MCF 10A (cell line): ENCODE measurements at regions not wholly inside any gene's neighbourhood (a gene's known extent, or its start where the extent isn't known, plus 50 kb on each side); places are given as distances from the start of the nearest gene placed in this dataset.
"Not testable (repeated sequence)": the region's sequence is repeated elsewhere in the genome, so short reads cannot be mapped to it uniquely, and the experiment has no call there.

ENCODE experiments used
- BruUV-seq: library from RNA; stranded (reverse); fragments of 400-500 nt; replicated peaks from 2 replicates; lab custom pipeline; 2021; lab: Mats Ljungman, UMichigan
- CTCF ChIA-PET: fragments of 300-600 bp; sonication (Branson Sonifier 250); formaldehyde crosslinking; extraction: SDS; loops from one replicate; lab custom pipeline; 2021; ENCODE audit warnings: antibody characterized with exemption, inconsistent platforms; lab: Yijun Ruan, JAX
- POLR2A ChIA-PET: fragments of 300-600, 350-650 bp; sonication (Branson Sonifier 250); formaldehyde crosslinking; extraction: SDS; loops from one replicate; lab custom pipeline; 2020; ENCODE audit warnings: antibody characterized with exemption, inconsistent platforms; lab: Yijun Ruan, JAX
- DNase-seq: peaks from one replicate; pipeline ENCODE4 v3.0.0-alpha.2; 2018; ENCODE audit not compliant: unreplicated experiment
- H3K27ac Mint-ChIP-seq: one replicate; pipeline ENCODE4 v1.8.0; 2022; ENCODE audit warnings: mild to moderate bottlenecking, low read depth, mixed read lengths; ENCODE audit not compliant: unreplicated experiment
- H3K27me3 Mint-ChIP-seq: one replicate; pipeline ENCODE4 v1.8.0; 2022; ENCODE audit warnings: mixed read lengths; ENCODE audit not compliant: insufficient read depth, unreplicated experiment
- H3K36me3 Mint-ChIP-seq: one replicate; pipeline ENCODE4 v1.8.0; 2022; ENCODE audit warnings: mild to moderate bottlenecking, moderate library complexity, mixed read lengths; ENCODE audit not compliant: insufficient read depth, unreplicated experiment
- H3K4me1 Mint-ChIP-seq: one replicate; pipeline ENCODE4 v1.8.0; 2022; ENCODE audit warnings: mixed read lengths; ENCODE audit not compliant: insufficient read depth, unreplicated experiment
- H3K4me3 Mint-ChIP-seq: one replicate; pipeline ENCODE4 v1.8.0; 2022; ENCODE audit warnings: mild to moderate bottlenecking, moderate library complexity, mixed read lengths; ENCODE audit not compliant: unreplicated experiment
- H3K9me3 Mint-ChIP-seq: one replicate; pipeline ENCODE4 v1.8.0; 2022; ENCODE audit warnings: mixed read lengths; ENCODE audit not compliant: unreplicated experiment
- intact Hi-C: fragments of 100-400 bp; cut with micrococcal nuclease; formaldehyde crosslinking; loops from 2 replicates; pipeline ENCODE4 v1.14.1; 2022
- TF ChIP-seq, protein P1 (sequence below): fragments of 200-600 bp; IDR thresholded peaks from one replicate; pipeline ENCODE4 v1.8.0; 2022; ENCODE audit warnings: antibody characterized with exemption, mild to moderate bottlenecking; ENCODE audit not compliant: unreplicated experiment

DNA sequence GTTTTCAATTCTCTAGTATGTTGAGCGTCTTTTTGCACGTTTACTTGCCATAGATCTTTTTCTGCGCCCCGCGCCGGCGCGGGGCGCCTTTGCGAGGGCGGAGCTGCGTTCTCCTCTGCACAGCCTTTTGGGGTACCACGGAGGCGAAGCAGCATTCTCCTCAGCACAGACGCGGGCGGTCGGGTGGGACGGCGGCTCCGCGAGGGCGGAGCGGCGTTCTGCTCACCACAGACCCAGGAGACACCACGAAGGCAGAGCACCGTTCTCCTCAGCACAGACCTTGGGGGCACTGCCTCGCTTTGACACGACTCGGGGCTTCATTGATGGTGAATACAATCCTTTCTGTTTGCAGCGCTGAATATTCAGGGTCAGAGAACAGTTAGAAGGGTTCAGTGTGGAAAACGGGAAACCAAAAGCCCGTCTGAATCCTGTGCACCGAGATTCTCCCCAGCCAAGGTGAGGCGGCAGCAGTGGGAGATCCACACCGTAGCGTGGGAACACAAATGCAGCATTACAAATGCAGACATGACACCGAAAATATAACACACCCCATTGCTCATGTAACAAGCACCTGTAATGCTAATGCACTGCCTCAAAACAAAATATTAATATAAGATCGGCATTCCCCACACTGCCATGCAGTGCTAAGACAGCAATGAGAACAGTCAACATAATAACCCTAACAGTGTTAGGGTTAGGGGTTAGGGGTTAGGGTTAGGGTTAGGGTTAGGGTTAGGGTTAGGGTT is 190.7 kb upstream of the VIPR2 start:
- BruUV-seq, H3K36me3 Mint-ChIP-seq, DNase-seq, H3K4me3 Mint-ChIP-seq, H3K4me1 Mint-ChIP-seq, POLR2A ChIA-PET, intact Hi-C loops, H3K27me3 Mint-ChIP-seq, H3K27ac Mint-ChIP-seq, H3K9me3 Mint-ChIP-seq, CTCF ChIA-PET: not testable (repeated sequence)

GRCh38 chr7:159332854-159333479 is 188.3 kb upstream of the VIPR2 start:
- POLR2A ChIA-PET, BruUV-seq, H3K4me1 Mint-ChIP-seq, DNase-seq, H3K27ac Mint-ChIP-seq, H3K27me3 Mint-ChIP-seq, CTCF ChIA-PET, H3K4me3 Mint-ChIP-seq, intact Hi-C loops, H3K36me3 Mint-ChIP-seq, H3K9me3 Mint-ChIP-seq: not testable (repeated sequence)

DNA sequence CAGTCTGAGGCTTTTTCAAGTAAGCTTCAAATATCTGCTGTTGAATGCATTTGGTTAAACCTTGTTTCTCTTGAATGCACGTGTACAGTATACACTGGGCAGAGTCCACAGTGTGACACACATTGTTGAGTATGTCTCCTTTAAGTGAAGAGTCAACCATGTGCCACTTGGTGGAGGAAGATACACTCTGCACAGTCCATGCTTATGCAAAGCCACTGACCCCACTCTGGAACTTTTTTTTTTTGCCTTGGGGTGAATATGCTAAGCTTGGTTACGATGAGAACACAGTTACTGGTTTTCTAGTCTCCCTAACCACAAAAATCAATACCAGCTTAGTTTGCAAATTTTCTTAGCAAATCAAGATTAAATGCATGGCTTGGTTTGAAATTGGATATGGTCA is 186.8 kb upstream of the VIPR2 start:
- CTCF ChIA-PET = interaction anchor here (0.6 kb wide), 1 partner anchor 64 kb away, joined by 3 read pairs; no protein-coding TSS in a partner anchor
- Mint-ChIP-seq H3K9me3 (peaks cover 17% of the 10 kb centered on the region), H3K36me3 (peaks cover 6% of the 10 kb centered on the region), H3K4me1 (no peaks in the 10 kb centered on the region), H3K27me3 (no peaks in the 10 kb centered on the region), H3K4me3 (no peak overlapping the region), H3K27ac (no peak overlapping the region)
- intact Hi-C loops = no loop called here
- TF ChIP-seq, protein P1, sequence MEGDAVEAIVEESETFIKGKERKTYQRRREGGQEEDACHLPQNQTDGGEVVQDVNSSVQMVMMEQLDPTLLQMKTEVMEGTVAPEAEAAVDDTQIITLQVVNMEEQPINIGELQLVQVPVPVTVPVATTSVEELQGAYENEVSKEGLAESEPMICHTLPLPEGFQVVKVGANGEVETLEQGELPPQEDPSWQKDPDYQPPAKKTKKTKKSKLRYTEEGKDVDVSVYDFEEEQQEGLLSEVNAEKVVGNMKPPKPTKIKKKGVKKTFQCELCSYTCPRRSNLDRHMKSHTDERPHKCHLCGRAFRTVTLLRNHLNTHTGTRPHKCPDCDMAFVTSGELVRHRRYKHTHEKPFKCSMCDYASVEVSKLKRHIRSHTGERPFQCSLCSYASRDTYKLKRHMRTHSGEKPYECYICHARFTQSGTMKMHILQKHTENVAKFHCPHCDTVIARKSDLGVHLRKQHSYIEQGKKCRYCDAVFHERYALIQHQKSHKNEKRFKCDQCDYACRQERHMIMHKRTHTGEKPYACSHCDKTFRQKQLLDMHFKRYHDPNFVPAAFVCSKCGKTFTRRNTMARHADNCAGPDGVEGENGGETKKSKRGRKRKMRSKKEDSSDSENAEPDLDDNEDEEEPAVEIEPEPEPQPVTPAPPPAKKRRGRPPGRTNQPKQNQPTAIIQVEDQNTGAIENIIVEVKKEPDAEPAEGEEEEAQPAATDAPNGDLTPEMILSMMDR = no peak
- DNase-seq = no peak
- no TSS peak for BruUV-seq
- POLR2A ChIA-PET = interaction anchor here (0.7 to 0.9 kb wide), 2 partner anchors 20 to 51 kb away, joined by 3 to 7 read pairs; no protein-coding TSS in a partner anchor

- H3K36me3 Mint-ChIP-seq = peaks cover 6% of the 10 kb centered on the region
- no peak overlapping the region for H3K27ac Mint-ChIP-seq
- ChIA-PET POLR2A (interaction anchor here (0.5 kb wide), 1 partner anchor 444 kb away, joined by 3 read pairs; no protein-coding TSS in a partner anchor), CTCF (no interaction called here)
- peaks cover 25% of the 10 kb centered on the region for H3K9me3 Mint-ChIP-seq
- H3K27me3 Mint-ChIP-seq = no peaks in the 10 kb centered on the region
- H3K4me1 Mint-ChIP-seq = no peaks in the 10 kb centered on the region
- DNase-seq = no peak
- intact Hi-C loops = no loop called here
- TF ChIP-seq, protein P1 = no peak
- no peak overlapping the region for H3K4me3 Mint-ChIP-seq
- no TSS peak for BruUV-seq
Measured at GRCh38 chr7:159329818-159330378, 185.2 kb upstream of the VIPR2 start.

DNA sequence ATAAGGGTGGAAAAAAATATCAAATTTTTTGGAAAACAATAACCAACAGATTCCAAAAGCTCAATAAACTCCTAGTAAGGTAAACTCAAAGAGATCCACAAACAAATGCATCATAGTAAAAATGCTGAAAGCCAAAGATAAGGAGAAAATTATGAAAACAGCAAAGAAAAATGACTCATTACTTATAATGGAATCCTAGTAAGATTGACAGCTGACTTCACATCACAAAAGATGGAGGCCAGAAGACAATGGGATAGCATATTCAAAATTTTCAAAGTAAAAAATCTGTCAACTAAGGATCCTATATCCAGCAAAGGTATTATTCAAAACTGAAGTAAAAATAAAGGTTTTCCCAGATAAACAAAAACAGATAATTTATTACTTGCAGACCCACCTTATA is 183.4 kb upstream of the VIPR2 start:
- Mint-ChIP-seq H3K4me3 (no peak overlapping the region), H3K27ac (no peak overlapping the region), H3K9me3 (peaks cover 25% of the 10 kb centered on the region), H3K36me3 (peaks cover 6% of the 10 kb centered on the region), H3K27me3 (no peaks in the 10 kb centered on the region), H3K4me1 (no peaks in the 10 kb centered on the region)
- no TSS peak for BruUV-seq
- DNase-seq = no peak
- ChIA-PET CTCF (interaction anchor here (0.6 to 0.7 kb wide), 2 partner anchors 9 to 417 kb away, joined by 3 read pairs; no protein-coding TSS in a partner anchor), POLR2A (interaction anchor here (0.7 to 1.2 kb wide), 2 partner anchors 16 to 215 kb away, joined by 3 read pairs; no protein-coding TSS in a partner anchor)
- intact Hi-C loops = no loop called here
- TF ChIP-seq, protein P1 = no peak
